Epithelial cell of proximal tubule (primary cell): ENCODE measurements at regions not wholly inside any gene's neighbourhood (a gene's known extent, or its start where the extent isn't known, plus 50 kb on each side); places are given as distances from the start of the nearest gene placed in this dataset.

Source experiments
- DNase-seq: peaks from one replicate; pipeline ENCODE4 v3.0.0-alpha.2; 2011; ENCODE audit warnings: low read depth
- H3K4me3 ChIP-seq: 2 replicates; pipeline ENCODE4 v1.5.1; 2011; ENCODE audit warnings: low read depth, mild to moderate bottlenecking, low read length
- TF ChIP-seq, protein P1 (sequence below): conservative IDR thresholded peaks from 2 replicates; pipeline ENCODE4 v1.5.1; 2012; ENCODE audit warnings: low read depth, mild to moderate bottlenecking, low read length

DNA sequence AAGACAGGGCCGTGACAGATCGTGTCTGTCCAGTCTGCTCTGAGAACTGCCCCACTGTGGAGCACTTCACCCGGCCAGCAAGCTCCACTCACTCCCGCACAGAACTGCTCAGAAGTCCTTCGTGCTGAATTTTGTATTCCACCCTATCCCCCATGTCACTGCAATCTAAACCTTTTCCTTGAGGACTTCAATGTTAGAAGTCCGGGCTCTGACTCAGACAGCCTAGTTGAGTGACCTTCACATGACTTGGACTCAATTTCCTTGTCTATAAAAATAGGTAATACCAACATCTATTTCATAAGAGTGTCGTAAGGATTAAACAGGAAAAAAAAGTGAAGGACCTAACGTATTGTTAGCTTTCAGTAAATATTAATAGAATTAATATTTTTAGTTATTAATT, 161.6 kb downstream of the QRSL1 start:
- TF ChIP-seq, protein P1, sequence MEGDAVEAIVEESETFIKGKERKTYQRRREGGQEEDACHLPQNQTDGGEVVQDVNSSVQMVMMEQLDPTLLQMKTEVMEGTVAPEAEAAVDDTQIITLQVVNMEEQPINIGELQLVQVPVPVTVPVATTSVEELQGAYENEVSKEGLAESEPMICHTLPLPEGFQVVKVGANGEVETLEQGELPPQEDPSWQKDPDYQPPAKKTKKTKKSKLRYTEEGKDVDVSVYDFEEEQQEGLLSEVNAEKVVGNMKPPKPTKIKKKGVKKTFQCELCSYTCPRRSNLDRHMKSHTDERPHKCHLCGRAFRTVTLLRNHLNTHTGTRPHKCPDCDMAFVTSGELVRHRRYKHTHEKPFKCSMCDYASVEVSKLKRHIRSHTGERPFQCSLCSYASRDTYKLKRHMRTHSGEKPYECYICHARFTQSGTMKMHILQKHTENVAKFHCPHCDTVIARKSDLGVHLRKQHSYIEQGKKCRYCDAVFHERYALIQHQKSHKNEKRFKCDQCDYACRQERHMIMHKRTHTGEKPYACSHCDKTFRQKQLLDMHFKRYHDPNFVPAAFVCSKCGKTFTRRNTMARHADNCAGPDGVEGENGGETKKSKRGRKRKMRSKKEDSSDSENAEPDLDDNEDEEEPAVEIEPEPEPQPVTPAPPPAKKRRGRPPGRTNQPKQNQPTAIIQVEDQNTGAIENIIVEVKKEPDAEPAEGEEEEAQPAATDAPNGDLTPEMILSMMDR = no peak
- H3K4me3 ChIP-seq = no peak overlapping the region
- no peak for DNase-seq

- TF ChIP-seq, protein P1 = no peak
- no peak for DNase-seq
- H3K4me3 ChIP-seq = no peak overlapping the region
These were observed 160.9 kb downstream of the QRSL1 start for GRCh38 chr6:106790149-106790770.

- no peak for DNase-seq
- TF ChIP-seq, protein P1 = no peak
- no peak overlapping the region for H3K4me3 ChIP-seq
These were observed 160.2 kb downstream of the QRSL1 start for GRCh38 chr6:106789428-106790148.

GRCh38 chr6:106788761-106789160, 159.4 kb downstream of the QRSL1 start:
- H3K4me3 ChIP-seq = no peak overlapping the region
- DNase-seq = no peak
- TF ChIP-seq, protein P1 = no peak

DNA sequence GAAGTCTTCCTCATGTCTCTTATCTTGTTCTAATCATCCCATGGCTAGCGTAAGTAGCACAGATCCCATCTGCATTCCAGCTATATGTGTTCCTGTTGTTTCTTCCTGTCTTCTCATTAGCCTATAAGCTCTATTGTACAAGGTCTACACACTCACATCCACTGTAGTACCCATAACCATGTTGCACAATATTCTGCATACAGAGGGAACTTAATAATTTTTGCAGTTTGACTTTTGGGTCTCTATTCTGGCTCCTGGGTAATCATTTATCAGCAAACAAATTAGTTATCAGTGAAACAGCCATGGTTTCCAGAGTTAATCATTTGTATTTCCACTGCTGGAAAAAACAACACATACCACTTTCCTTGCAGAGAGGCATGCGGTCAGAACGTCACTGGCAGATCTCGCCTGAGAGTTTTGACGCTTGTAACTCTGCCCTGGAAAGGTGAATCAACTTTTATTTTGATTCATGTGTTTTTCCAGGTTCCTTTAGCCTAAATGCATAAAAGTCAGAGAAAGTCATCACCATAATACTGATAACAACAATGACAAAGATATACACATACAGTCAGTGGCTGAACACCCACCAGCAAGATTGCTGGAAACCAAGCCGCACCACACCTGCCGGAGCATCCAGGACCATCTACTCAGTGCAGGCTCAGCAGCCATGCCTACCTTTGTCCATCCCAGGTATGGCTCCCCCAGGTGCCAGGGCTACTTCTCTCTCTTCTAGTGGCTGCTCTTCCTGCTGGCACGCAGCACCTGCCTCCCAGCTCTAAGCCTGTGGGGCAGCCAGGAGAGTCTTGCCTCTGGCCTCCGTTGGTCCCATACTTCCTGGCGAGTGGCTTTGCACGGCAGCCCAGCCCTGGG, 158.2 kb downstream of the QRSL1 start:
- peak overlapping the region; percentile 73 for H3K4me3 ChIP-seq
- DNase-seq = peak; percentile 93
- TF ChIP-seq, protein P1 = no peak

DNA sequence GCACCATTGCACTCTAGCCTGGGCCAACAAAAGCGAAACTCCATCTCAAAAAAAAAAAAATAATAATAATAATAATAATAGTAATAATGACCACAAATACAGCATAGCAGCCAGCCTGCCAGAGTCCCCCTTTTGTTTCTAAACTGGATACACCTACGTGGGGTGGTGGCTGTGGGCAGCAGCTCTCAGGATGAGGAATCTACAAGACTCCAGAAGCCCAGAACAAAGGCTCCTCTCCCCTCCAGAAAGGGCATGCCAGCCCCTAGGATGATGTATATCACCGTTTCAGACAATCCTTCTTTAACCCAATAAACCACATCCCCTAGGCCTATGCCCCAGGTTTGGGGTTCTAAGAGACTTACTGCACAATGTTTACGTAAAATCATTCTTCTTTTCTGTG, 155.9 kb downstream of the QRSL1 start:
- peak overlapping the region; percentile 73 for H3K4me3 ChIP-seq
- no peak for DNase-seq
- TF ChIP-seq, protein P1 = no peak
